GM21576 (cell line): ENCODE measurements at regions not wholly inside any gene's neighbourhood (a gene's known extent, or its start where the extent isn't known, plus 50 kb on each side); places are given as distances from the start of the nearest gene placed in this dataset.
"Not testable (repeated sequence)": the region's sequence is repeated elsewhere in the genome, so short reads cannot be mapped to it uniquely, and the experiment has no call there.

ENCODE experiments used
- ATAC-seq: cut with Tn5 transposase; IDR thresholded peaks from one replicate; pipeline ENCODE4 v1.9.1; 2021; ENCODE audit warnings: mild to moderate bottlenecking, moderate library complexity; ENCODE audit not compliant: unreplicated experiment

DNA sequence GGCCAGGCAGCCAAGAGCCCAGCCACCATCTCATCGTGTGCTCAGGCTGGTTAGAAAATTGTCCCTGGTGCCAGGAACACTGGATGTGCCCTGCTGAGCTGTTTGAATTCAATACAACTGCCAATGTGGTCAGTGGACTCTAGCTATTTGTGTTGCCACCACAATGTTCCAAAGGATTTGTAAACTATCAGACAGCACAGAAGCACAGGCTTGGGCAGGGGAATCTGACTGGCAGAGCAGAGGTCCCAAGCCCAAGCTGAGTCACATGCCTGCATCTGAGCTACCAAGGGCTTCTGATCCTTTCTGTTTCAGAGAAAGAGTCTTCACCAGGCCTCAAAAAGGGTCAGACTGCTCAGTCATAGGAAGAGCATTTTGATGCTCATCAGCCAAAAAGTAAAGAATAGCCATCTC, 232.1 kb upstream of the SEMA3C start:
- ATAC-seq = no peak

DNA sequence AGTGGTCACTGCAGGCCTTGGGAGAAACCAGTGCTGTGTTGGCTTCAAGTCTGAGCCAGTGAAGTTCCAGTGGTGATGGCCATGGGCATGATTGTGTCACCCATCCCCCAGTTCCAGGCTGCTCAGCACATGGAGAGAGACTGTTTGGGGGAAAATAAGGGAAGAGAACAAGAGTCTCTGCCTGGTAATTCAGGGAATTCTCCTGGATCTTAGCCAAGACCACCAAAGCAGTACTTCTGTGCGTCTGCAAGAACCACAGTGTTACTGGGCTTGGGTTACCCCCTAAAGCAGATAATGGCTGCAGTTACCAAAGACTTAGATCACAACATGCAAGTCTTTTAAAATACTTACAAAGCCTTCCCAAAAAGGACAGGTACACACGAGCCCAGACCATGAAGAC, 225.0 kb upstream of the SEMA3C start:
- no peak for ATAC-seq

DNA sequence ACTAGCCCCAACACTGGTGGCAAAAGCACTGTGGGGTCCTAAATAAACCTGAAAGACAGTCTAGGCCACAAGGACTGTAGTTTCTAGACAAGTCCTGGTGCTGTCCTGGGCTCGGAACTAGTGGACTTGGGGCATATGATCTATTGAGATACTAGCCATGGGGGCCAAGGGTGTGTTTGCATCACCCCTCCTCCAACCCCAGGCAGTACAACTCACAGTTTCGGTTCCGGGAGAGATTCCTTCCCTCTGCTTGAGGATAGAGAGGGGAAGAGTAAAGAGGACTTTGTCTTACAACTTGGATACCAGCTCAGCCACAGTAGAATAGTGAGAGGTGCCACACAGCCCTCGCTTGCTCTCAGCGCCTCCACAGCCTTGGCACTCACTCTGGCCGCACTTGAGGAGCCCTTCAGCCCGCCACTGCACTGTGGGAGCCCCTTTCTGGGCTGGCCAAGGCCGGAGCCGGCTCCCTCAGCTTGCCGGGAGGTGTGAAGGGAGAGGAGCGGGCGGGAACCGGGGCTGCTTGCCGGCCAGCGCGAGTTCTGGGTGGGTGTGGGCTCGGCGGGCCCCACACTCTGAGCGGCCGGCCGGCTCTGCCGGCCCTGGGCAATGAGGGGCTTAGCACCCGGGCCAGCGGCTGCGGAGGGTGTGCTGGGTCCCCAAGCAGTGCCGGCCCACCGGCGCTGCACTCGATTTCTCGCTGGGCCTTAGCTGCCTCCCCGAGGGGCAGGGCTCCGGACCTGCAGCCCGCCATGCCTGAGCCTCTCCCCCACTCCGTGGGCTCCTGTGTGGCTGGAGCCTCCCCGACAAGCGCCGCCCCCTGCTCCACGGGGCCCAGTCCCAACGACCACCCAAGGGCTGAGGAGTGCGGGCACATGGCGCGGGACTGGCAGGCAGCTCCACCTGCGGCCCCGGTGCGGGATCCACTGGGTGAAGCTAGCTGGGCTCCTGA, 222.7 kb upstream of the SEMA3C start:
- ATAC-seq = not testable (repeated sequence)

DNA sequence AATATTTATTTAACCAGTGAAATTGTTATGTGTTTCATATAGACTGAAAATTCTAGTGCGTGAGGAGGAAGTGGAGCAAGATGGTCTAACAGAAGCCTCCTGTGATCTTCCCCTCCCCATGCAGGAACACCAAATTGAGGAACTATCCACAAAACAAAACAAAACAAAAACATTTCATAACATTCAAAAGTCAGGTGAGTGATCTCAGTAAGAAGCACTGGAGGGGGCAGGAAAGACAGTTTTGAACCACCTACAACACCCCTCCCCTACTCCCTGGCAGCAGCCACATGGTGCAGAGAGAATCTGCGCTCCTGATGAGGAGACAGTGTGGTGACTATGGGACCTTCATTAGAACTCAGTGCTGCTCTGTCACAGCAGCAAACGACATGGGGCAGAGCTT, 221.9 kb upstream of the SEMA3C start:
- ATAC-seq = no peak

DNA sequence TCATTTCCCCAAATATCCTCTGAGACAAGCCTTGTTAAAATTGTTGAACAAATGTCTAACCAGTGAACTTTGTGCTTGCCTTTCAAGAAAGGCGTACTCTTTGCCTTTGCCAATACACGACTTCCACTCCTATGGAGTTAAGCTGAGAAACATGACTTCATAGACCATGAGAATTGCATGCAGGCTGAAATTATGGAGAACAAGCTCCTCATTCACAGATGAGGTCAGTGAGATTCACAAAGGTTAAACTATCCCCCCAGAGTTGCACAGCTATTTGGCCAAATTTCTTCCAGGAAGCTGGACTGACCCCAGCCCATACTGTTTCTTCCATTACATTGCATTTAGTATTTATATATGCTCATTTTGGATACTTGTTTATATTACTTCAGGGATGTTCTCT, 221.4 kb upstream of the SEMA3C start:
- ATAC-seq = no peak

DNA sequence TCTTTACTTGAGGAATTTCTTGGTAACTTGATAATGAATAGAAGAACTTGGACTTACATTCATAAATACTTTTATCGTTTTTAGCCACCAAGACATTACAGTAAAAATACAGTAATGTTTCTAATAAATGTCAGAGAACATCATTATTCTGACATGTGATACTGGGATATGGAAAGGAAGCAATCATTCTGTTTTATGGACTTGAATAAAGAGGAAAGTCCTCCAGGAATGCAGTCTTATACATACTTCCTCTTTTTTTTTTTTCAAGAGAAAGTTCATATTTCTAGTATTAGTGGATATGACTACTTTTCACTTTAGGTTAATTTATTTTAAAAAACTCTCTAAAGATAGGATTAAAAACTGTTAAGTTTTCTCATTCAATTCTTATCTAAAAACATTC, 220.0 kb upstream of the SEMA3C start:
- ATAC-seq = no peak

DNA sequence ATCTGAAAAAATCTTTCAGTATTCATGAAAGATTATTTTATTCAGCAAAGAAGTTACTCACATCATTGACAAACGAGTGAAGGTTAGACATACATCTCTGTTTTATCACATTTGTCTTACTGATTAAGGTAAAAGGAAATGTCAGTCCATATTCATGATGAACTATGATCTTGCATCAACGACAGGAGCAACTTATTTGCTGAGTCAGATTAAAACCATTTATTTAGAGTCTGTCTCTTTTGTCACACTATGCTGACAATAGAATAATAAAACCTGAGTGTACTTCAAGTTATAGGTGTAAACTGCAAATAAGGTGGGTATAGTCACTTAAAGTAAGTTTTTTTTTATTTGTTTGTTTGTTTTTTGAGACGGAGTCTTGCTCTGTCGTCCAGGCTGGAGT, 216.5 kb upstream of the SEMA3C start:
- no peak for ATAC-seq

DNA sequence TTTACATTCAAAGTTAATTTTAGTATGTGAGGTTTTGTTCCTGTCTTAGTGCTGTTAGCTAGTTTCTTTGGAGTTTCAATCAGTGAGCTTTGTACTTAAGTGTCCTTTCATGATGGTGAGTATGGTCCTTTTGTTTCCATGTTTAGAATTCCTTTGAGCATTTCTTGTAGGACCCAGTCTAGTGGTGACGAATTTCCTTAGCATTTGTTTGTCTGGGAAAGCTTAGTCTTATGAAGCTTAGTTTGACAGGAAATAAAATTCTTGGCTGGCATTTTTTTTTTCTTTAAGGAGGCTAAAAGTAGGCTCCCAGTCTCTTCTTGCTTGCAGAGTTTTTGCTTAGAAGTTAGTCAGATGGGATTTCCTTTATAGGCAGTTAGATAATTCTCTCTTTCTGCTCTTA, 209.2 kb upstream of the SEMA3C start:
- no peak for ATAC-seq

DNA sequence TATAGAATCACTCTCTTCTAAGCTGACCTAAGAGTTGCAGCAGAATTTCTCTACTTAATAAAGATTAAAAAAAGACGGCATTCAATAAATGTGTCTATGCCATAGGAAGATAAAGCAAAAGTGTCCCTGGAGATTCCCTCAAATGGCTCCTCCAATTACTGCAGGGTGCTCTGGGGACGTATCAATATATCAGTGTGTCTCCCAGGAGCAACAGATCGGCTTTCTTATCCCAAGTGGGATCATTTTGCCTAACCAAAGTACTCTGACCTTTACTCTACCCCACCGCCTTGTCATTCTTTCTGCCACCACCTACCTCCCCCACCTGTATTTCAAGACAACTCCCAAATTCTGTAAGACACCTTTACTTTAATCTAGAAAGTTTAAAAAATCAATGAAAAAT, 202.0 kb upstream of the SEMA3C start:
- no peak for ATAC-seq

DNA sequence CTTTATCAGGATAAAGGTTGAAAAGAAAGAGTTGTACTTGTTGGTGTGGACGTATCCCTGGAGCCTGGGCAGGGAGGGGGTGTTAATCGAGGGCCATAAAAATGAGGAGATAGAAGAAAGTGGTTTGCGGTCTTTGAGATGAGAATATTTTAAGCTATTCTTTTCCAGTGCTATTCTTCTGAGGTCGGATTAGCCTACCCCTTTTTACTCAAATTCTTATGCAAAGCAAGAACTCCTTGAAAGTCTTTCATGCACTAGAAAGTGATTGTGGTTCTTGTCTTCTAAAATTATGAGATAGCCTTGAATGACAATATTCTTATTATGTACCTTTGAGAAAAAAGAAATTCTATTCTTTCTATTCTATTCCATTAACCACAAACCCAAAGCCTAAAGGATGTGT, 201.3 kb upstream of the SEMA3C start:
- no peak for ATAC-seq

DNA sequence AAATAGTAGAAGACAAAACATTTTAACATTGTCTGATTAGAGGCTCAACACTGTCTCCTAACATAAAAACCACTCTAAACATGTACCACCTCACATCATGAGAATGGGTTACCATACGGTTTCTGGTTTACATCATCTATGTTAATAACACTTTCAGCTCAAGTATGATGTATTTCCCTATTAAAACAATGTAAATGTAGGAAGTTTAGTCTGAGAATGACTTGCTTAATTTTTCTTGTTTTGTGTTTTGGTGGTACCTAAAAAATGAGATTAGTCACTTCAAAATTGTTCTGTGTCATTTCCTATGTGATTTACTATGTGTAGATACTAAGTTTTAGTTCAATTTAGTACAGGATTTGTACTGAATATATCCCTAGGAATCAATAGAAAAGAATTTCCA, 195.8 kb upstream of the SEMA3C start:
- no peak for ATAC-seq

DNA sequence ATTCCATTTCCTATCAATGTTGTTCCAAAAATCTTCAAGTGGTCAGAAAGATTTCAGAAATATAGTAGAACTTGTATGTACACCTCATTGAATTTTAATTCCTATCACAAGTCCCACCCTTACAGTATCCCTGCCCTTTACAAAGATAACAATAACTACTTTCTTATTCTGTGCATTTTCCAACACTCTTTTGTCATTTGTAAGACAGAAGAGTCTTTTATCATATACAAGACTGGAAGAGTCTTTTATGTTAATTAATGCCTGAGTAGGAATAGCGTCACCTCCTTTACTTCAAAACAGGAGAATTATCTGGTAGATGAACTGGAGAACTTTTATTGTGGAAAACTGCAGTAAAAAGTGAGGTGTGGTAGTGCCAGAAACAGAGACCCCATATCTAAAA, 193.9 kb upstream of the SEMA3C start:
- no peak for ATAC-seq

DNA sequence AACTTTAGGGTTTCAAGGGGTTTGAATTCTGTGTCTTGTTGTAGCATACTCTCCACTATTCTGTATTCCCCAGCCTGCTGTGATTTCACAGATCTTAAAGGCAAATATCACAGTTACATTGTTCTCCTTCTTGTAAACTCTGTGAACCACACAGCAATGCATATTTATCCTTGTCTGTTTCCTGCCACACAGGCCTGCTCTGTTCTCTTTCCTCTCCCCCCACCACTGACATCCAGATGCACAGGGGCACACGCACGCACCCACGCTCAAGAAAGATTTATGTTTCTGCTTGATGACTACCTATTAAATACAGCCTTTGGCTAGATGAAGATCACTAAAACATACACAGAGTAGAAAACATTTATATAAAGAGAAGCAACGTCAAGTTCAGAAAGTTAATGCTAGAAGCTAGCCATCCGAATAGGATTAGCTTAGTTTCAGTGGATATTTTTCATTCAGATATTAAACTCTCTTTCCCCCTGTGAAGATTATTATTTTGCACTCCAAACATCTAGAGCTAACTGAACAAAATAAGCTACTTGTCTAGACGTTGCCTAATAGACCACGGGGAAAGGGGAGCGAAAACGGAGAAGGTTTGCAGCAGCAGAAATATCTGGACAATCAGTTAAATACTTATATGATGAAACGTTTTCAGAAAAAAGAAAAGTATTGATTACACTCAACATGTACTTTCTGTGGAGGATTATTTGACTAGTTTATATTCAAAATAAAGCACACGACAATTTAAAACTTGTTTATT, 193.1 kb upstream of the SEMA3C start:
- no peak for ATAC-seq

DNA sequence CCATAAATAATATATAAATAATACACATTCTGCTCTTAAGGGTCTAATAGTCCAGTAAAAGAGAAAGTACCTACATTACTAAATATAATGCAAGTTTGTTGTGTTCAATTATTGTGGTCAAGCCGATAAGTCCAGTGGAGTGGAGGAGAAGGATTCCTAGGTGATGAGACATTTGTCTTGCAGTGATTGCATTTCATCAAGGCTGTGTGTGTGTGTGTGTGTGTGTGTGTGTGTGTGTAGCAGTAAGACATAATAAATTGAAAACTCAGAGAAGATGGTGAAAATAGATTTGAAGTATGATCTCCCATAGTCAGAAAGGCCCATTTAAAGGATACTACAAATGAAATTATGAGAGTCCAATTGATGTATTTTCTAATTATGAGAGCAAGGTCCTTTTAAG, 192.5 kb upstream of the SEMA3C start:
- ATAC-seq = no peak

DNA sequence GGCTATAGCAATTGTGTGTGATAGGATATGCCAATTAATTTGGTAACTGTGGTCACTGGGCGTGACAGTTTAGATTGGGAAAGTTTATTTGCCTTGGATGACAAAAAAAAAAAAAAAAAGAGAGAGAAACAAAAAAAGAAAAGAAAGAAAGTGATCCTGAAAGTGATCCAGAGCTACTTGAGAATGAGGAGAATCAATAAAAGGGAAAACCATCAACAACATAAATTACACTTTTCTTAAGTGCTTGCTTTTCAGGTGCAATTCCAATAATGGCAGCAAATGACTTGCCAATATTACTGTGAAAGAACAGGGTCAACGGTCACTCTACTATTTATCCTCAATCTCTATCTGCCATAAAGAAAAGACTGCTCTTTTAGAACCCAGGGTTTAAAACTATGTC, 191.8 kb upstream of the SEMA3C start:
- no peak for ATAC-seq

DNA sequence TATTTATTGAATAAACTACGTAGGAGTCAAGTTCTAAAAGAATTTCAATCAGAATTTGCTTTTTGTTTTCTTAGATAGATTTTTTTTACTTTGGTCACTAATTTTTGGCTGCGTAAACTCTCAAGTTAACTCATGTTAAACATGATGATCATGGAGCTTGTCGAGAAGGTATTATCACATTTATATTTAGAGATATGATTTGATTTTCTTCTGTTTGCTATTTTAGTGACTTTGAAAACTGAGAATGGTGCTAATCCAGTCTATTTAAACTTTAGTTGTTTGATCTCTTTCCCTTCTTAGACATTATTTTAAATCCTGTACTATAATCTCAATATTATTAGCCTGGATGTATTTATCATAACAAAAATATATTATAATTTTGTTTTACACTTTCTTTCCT, 179.4 kb upstream of the SEMA3C start:
- no peak for ATAC-seq

DNA sequence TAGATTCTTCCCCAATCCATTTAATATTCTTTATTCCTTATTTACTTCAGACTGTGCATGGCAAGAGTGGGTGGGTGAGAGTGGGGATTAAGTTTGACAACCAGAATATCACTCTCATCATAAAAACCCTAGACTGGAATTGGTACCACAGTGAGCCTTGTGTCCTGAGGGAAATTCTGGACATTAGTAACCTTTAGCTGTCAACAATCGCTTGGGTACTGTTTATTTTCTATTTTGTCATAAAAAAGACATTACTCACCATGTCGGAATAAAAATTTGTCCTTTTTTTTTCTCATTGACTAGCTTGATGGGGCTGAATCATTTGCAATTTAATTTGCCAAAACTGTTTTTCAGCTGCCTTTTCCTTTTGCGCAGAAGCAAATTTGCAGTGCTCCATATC, 176.1 kb upstream of the SEMA3C start:
- no peak for ATAC-seq

DNA sequence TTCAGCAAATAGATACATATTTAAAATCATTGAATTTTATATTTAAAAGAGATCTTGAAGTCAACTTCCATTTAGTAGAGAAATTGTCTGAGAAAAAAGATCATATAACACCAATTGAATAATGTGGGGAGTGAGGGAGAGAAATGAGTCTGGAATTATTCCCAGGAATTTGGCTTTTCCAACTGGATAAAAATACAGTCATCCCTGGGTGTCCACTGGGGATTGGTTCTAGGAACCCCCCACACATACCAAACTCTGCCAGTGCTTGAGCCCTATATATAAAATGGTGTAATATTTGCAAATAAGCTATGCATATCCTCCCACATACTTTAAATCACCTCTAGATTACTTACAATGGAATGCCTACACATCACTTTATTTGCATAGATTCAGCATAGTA, 162.8 kb upstream of the SEMA3C start:
- ATAC-seq = no peak

DNA sequence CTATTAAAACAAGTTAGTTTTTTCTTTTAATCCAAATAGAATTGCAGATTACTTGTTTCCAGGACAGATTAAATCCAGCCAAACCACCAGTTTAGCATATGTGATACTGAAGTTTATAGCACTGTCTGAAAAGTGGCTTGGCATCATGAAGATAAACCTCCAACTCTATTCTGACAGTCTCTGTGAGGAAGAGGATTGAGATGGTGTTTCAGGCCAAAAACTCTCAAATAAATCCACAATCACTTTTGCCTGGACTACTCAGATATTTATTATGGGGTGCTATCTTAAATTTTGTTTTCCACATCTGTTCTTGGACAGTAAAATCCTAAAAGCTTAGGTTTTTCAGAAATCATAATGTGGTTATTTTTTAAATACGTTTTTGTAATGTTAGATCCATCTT, 161.7 kb upstream of the SEMA3C start:
- ATAC-seq = no peak

DNA sequence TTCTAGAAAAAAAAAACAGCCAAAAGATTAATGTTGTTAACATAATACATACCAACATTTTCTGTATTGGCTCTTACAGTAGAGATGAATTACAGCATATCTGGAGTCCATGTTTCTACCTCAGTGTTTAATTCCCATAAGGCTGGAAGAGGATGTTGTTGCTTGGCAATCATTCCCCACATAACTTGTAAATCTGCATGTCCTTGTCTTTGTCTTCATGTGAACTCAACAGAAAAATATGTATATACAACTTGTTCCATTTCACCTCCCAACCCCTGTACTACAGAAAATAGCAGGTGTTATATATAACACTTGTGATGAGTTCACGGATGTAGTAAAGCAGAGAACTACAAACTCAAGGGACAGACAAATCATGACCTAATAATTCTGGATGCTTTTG, 160.9 kb upstream of the SEMA3C start:
- ATAC-seq = no peak

DNA sequence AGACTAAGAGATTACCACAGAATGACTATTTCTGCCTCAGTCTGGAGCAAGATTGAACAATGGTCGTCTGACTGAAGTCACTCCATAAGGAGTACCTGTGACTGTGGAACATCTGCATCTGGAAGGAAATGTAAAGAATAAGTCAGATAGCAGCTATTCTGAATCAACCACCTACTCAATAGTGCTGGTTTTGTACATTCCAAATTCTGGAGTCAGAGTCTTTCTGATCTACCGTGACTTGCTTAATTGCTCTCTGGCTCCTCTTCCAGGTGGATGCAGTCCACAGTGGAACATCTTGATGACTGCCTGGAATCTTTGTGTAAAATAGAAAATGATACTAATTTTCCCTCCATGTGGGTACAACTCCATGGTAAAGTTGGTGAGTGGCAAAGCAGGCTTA, 156.3 kb upstream of the SEMA3C start:
- ATAC-seq = no peak

DNA sequence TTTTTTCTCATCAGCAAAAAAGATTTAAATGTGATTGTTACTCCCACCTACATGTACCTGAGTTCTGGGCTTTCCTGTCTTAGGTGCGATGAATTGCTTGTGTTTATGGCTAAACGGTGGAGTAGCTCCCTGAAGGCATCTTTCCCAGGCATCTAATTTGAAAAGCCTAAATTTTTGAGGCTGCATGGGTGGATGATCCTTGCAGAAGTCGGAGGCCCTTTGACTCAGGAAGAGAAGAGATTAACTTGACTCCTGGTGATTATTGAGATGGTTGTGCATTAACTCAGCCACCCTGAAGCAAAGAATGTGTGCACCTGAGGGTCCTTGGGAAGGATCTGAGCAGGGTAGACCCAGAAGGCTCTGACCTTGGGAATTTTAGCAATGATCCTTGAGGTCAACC, 155.6 kb upstream of the SEMA3C start:
- ATAC-seq = no peak
